ENCODE measurements at regions not wholly inside any gene's neighbourhood (a gene's known extent, or its start where the extent isn't known, plus 50 kb on each side); places are given as distances from the start of the nearest gene placed in this dataset. TPM values are rescaled to one million over a fixed set of nuclear protein-coding genes. Genes with fewer than 3 reads are reported as not detected.

GRCh38 chr16:35908942-35909341 lies 2449.5 kb downstream of the TP53TG3F start:
- TF ChIP-seq EZH2 (IDR thresholded peaks at IDR 0.05; ENCODE audit: insufficient read depth, poor library complexity, severe bottlenecking) (no peak), EZH2phosphoT487 (IDR thresholded peaks at IDR 0.05; ENCODE audit: insufficient read depth, low read depth) (no peak)
- Histone ChIP-seq H3K27ac (no peak overlapping the region), H3K79me2 (ENCODE audit: insufficient read depth) (no peaks in the 10 kb centered on the region), H3K9me3 (ENCODE audit: low read depth) (no peaks in the 10 kb centered on the region), H3K9me2 (ENCODE audit: insufficient read depth) (no peaks in the 10 kb centered on the region), H3K4me1 (ENCODE audit: insufficient read depth) (no peaks in the 10 kb centered on the region), H3K36me3 (ENCODE audit: low read depth) (no peaks in the 10 kb centered on the region), H3K9ac (no peak overlapping the region), H4K20me1 (ENCODE audit: insufficient read depth) (no peaks in the 10 kb centered on the region), H3F3A (ENCODE audit: insufficient read depth) (no peaks in the 10 kb centered on the region), H3K27me3 (replicated peaks; ENCODE audit: insufficient read depth) (no peaks in the 10 kb centered on the region), H2AFZ (no peak overlapping the region), H3K4me3 (no peak overlapping the region), H3K4me2 (ENCODE audit: unreplicated experiment) (no peak overlapping the region)
- 36 to 42% methylated on average over 2 of the region's 2 CpGs for WGBS, 2 experiments (ENCODE audit: low coverage in 1 of 2, low lambda C conversion rate in 2 of 2, missing lambda C conversion rate in 2 of 2)
- in situ Hi-C loops (cut with MboI) = no loop called here
- no peak for DNase-seq

- in situ Hi-C loops (cut with MboI) = no loop called here
- Histone ChIP-seq H3K4me2 (ENCODE audit: unreplicated experiment) (no peak overlapping the region), H3K9ac (no peak overlapping the region), H3K9me2 (ENCODE audit: insufficient read depth) (no peaks in the 10 kb centered on the region), H3K27me3 (replicated peaks; ENCODE audit: insufficient read depth) (no peaks in the 10 kb centered on the region), H3K4me3 (no peak overlapping the region), H3K4me1 (ENCODE audit: insufficient read depth) (no peaks in the 10 kb centered on the region), H3F3A (ENCODE audit: insufficient read depth) (no peaks in the 10 kb centered on the region), H4K20me1 (ENCODE audit: insufficient read depth) (no peaks in the 10 kb centered on the region), H2AFZ (no peak overlapping the region), H3K27ac (no peak overlapping the region), H3K36me3 (ENCODE audit: low read depth) (no peaks in the 10 kb centered on the region), H3K9me3 (ENCODE audit: low read depth) (no peaks in the 10 kb centered on the region), H3K79me2 (ENCODE audit: insufficient read depth) (no peaks in the 10 kb centered on the region)
- no peak for TF ChIP-seq EZH2 (IDR thresholded peaks at IDR 0.05; ENCODE audit: insufficient read depth, poor library complexity, severe bottlenecking)
- TF ChIP-seq EZH2phosphoT487 (IDR thresholded peaks at IDR 0.05; ENCODE audit: insufficient read depth, low read depth) = no peak
- no peak for DNase-seq
- WGBS, 2 experiments (ENCODE audit: low coverage in 1 of 2, low lambda C conversion rate in 2 of 2, missing lambda C conversion rate in 2 of 2) = 27 to 34% methylated on average over 6 of the region's 6 CpGs
Measured at GRCh38 chr16:35909351-35909954, 2450.0 kb downstream of the TP53TG3F start.

- Histone ChIP-seq H3K4me1 (ENCODE audit: insufficient read depth) (no peaks in the 10 kb centered on the region), H3K4me3 (no peak overlapping the region), H2AFZ (no peak overlapping the region), H3K36me3 (ENCODE audit: low read depth) (no peaks in the 10 kb centered on the region), H4K20me1 (ENCODE audit: insufficient read depth) (no peaks in the 10 kb centered on the region), H3K9me2 (ENCODE audit: insufficient read depth) (no peaks in the 10 kb centered on the region), H3K9me3 (ENCODE audit: low read depth) (no peaks in the 10 kb centered on the region), H3K4me2 (ENCODE audit: unreplicated experiment) (no peak overlapping the region), H3K27me3 (replicated peaks; ENCODE audit: insufficient read depth) (no peaks in the 10 kb centered on the region), H3F3A (ENCODE audit: insufficient read depth) (no peaks in the 10 kb centered on the region), H3K9ac (no peak overlapping the region), H3K27ac (no peak overlapping the region), H3K79me2 (ENCODE audit: insufficient read depth) (no peaks in the 10 kb centered on the region)
- DNase-seq = no peak
- WGBS, 2 experiments (ENCODE audit: low coverage in 1 of 2, low lambda C conversion rate in 2 of 2, missing lambda C conversion rate in 2 of 2) = 21 to 28% methylated on average over 4 of the region's 4 CpGs
- in situ Hi-C loops (cut with MboI) = no loop called here
- TF ChIP-seq EZH2phosphoT487 (IDR thresholded peaks at IDR 0.05; ENCODE audit: insufficient read depth, low read depth) = no peak
- no peak for TF ChIP-seq EZH2 (IDR thresholded peaks at IDR 0.05; ENCODE audit: insufficient read depth, poor library complexity, severe bottlenecking)
Measured at GRCh38 chr16:35910409-35910808, 2451.0 kb downstream of the TP53TG3F start.

- Histone ChIP-seq H3K9me2 (ENCODE audit: insufficient read depth) (no peaks in the 10 kb centered on the region), H2AFZ (no peak overlapping the region), H3K4me1 (ENCODE audit: insufficient read depth) (no peaks in the 10 kb centered on the region), H4K20me1 (ENCODE audit: insufficient read depth) (no peaks in the 10 kb centered on the region), H3K27me3 (replicated peaks; ENCODE audit: insufficient read depth) (no peaks in the 10 kb centered on the region), H3K79me2 (ENCODE audit: insufficient read depth) (no peaks in the 10 kb centered on the region), H3K4me2 (ENCODE audit: unreplicated experiment) (no peak overlapping the region), H3K9ac (no peak overlapping the region), H3F3A (ENCODE audit: insufficient read depth) (no peaks in the 10 kb centered on the region), H3K4me3 (no peak overlapping the region), H3K27ac (no peak overlapping the region), H3K9me3 (ENCODE audit: low read depth) (no peaks in the 10 kb centered on the region), H3K36me3 (ENCODE audit: low read depth) (no peaks in the 10 kb centered on the region)
- DNase-seq = no peak
- TF ChIP-seq EZH2phosphoT487 (IDR thresholded peaks at IDR 0.05; ENCODE audit: insufficient read depth, low read depth) (no peak), EZH2 (IDR thresholded peaks at IDR 0.05; ENCODE audit: insufficient read depth, poor library complexity, severe bottlenecking) (no peak)
- in situ Hi-C loops (cut with MboI) = no loop called here
- WGBS, 2 experiments (ENCODE audit: low coverage in 1 of 2, low lambda C conversion rate in 2 of 2, missing lambda C conversion rate in 2 of 2) = 24 to 34% methylated on average over 8 of the region's 8 CpGs
Measured at GRCh38 chr16:35911899-35912298, 2452.5 kb downstream of the TP53TG3F start.

GRCh38 chr16:35931722-35932121 lies 2472.3 kb downstream of the TP53TG3F start:
- H3F3A ChIP-seq (ENCODE audit: insufficient read depth) = no peaks in the 10 kb centered on the region
- TF ChIP-seq EZH2 (IDR thresholded peaks at IDR 0.05; ENCODE audit: insufficient read depth, poor library complexity, severe bottlenecking) = no peak
- no peak for TF ChIP-seq EZH2phosphoT487 (IDR thresholded peaks at IDR 0.05; ENCODE audit: insufficient read depth, low read depth)
- H3K9ac ChIP-seq = no peak overlapping the region
- DNase-seq = no peak
- no peak overlapping the region for H2AFZ ChIP-seq
- no peaks in the 10 kb centered on the region for H3K79me2 ChIP-seq (ENCODE audit: insufficient read depth)
- H3K4me1 ChIP-seq (ENCODE audit: insufficient read depth) = no peaks in the 10 kb centered on the region
- H3K9me2 ChIP-seq (ENCODE audit: insufficient read depth) = no peaks in the 10 kb centered on the region
- H3K27me3 ChIP-seq (replicated peaks; ENCODE audit: insufficient read depth) = no peaks in the 10 kb centered on the region
- 23 to 26% methylated on average over 3 of the region's 3 CpGs for WGBS, 2 experiments (ENCODE audit: low coverage in 1 of 2, low lambda C conversion rate in 2 of 2, missing lambda C conversion rate in 2 of 2)
- H3K27ac ChIP-seq = no peak overlapping the region
- no peaks in the 10 kb centered on the region for H3K9me3 ChIP-seq (ENCODE audit: low read depth)
- no peak overlapping the region for H3K4me3 ChIP-seq
- H3K36me3 ChIP-seq (ENCODE audit: low read depth) = no peaks in the 10 kb centered on the region
- no peaks in the 10 kb centered on the region for H4K20me1 ChIP-seq (ENCODE audit: insufficient read depth)
- no peak overlapping the region for H3K4me2 ChIP-seq (ENCODE audit: unreplicated experiment)
- in situ Hi-C loops (cut with MboI) = no loop called here

Small RNA genes in the stretch of these regions (small RNA-seq; reads per million reads assigned to genes)
- gene AC106785.1 (ENCODE audit: low read depth, low replicate concordance) (1.1 reads per million, percentile 45 among the genes with 10 or more reads in this experiment), gene RNA5SP406 (ENCODE audit: low read depth, low replicate concordance) (not detected), gene RNA5SP407 (ENCODE audit: low read depth, low replicate concordance) (not detected), gene RNA5SP408 (ENCODE audit: low read depth, low replicate concordance) (not detected), gene RNA5SP409 (ENCODE audit: low read depth, low replicate concordance) (not detected), gene RNA5SP410 (ENCODE audit: low read depth, low replicate concordance) (not detected), gene RNA5SP411 (ENCODE audit: low read depth, low replicate concordance) (not detected), gene RNA5SP412 (ENCODE audit: low read depth, low replicate concordance) (not detected), gene RNA5SP413 (ENCODE audit: low read depth, low replicate concordance) (not detected), gene RNA5SP414 (ENCODE audit: low read depth, low replicate concordance) (not detected), gene RNA5SP415 (ENCODE audit: low read depth, low replicate concordance) (not detected), gene RNA5SP416 (ENCODE audit: low read depth, low replicate concordance) (not detected), gene RNA5SP417 (ENCODE audit: low read depth, low replicate concordance) (not detected), gene RNA5SP418 (ENCODE audit: low read depth, low replicate concordance) (not detected), gene RNA5SP419 (ENCODE audit: low read depth, low replicate concordance) (not detected), gene RNA5SP420 (ENCODE audit: low read depth, low replicate concordance) (not detected), gene RNA5SP421 (ENCODE audit: low read depth, low replicate concordance) (not detected), gene RNA5SP422 (ENCODE audit: low read depth, low replicate concordance) (not detected), gene RNA5SP423 (ENCODE audit: low read depth, low replicate concordance) (not detected)

Measured in GM23248 (cell line).